H9 (cell line): ENCODE measurements at regions not wholly inside any gene's neighbourhood (a gene's known extent, or its start where the extent isn't known, plus 50 kb on each side); places are given as distances from the start of the nearest gene placed in this dataset.
A peak's percentile ranks its signal among the peaks of the same experiment; 100 is the strongest.

Experiments
- DNase-seq: peaks from one replicate; pipeline ENCODE4 v3.0.0-alpha.2; 2017
- H2AFZ ChIP-seq: one replicate; pipeline ENCODE4 v1.6.1; 2013; ENCODE audit warnings: mild to moderate bottlenecking, low read length, control low read depth, moderate library complexity
- H2AK5ac ChIP-seq: 2 replicates; pipeline ENCODE4 v1.6.1; 2013; ENCODE audit warnings: low read length, control low read depth, mixed read lengths; ENCODE audit not compliant: insufficient read length
- H2BK120ac ChIP-seq: one replicate; pipeline ENCODE4 v1.6.1; 2013; ENCODE audit warnings: low read depth, mild to moderate bottlenecking, low read length, control low read depth, inconsistent platforms; ENCODE audit not compliant: poor library complexity, severe bottlenecking
- H2BK12ac ChIP-seq: 2 replicates; pipeline ENCODE4 v1.6.1; 2013; ENCODE audit warnings: low read length, control low read depth, mixed read lengths, low read depth; ENCODE audit not compliant: insufficient read length
- H2BK15ac ChIP-seq: 2 replicates; pipeline ENCODE4 v1.6.1; 2013; ENCODE audit warnings: low read depth, low read length, control low read depth
- H2BK20ac ChIP-seq: one replicate; pipeline ENCODE4 v1.6.1; 2013; ENCODE audit warnings: low read depth, mild to moderate bottlenecking, low read length, control low read depth, inconsistent platforms; ENCODE audit not compliant: poor library complexity, severe bottlenecking
- H2BK5ac ChIP-seq: 2 replicates; pipeline ENCODE4 v1.6.1; 2013; ENCODE audit warnings: low read length, control low read depth, mixed read lengths; ENCODE audit not compliant: insufficient read length
- H3K14ac ChIP-seq: 2 replicates; pipeline ENCODE4 v1.6.1; 2013; ENCODE audit warnings: low read length, control low read depth; ENCODE audit not compliant: insufficient read depth
- H3K18ac ChIP-seq: 2 replicates; pipeline ENCODE4 v1.6.1; 2013; ENCODE audit warnings: low read depth, mild to moderate bottlenecking, mixed read lengths, low read length, control low read depth; ENCODE audit not compliant: insufficient read length
- H3K23ac ChIP-seq: 2 replicates; pipeline ENCODE4 v1.6.1; 2013; ENCODE audit warnings: low read length, control low read depth, mixed read lengths, low read depth; ENCODE audit not compliant: insufficient read length
- H3K23me2 ChIP-seq: 2 replicates; pipeline ENCODE4 v1.6.1; 2013; ENCODE audit warnings: low read depth, mild to moderate bottlenecking, mixed read lengths, low read length, control low read depth; ENCODE audit not compliant: insufficient read length, poor library complexity, severe bottlenecking
- H3K27ac ChIP-seq: 2 replicates; pipeline ENCODE4 v1.5.1; 2013; ENCODE audit warnings: low read length, control low read depth, mixed read lengths, low read depth; ENCODE audit not compliant: insufficient read length
- H3K27me3 ChIP-seq: 2 replicates; pipeline ENCODE4 v1.6.1; 2013; ENCODE audit warnings: low read length, control low read depth, inconsistent platforms; ENCODE audit not compliant: insufficient read depth
- H3K4ac ChIP-seq: 2 replicates; pipeline ENCODE4 v1.6.1; 2013; ENCODE audit warnings: low read depth, mild to moderate bottlenecking, control low read depth, inconsistent platforms, low read length, moderate library complexity
- H3K4me1 ChIP-seq: 2 replicates; pipeline ENCODE4 v1.6.1; 2013; ENCODE audit warnings: low read length, control low read depth, inconsistent platforms; ENCODE audit not compliant: insufficient read depth
- H3K4me2 ChIP-seq: 2 replicates; pipeline ENCODE4 v1.6.1; 2013; ENCODE audit warnings: low read length, control low read depth, mixed read lengths; ENCODE audit not compliant: insufficient read length, insufficient read depth
- H3K56ac ChIP-seq: 2 replicates; pipeline ENCODE4 v1.6.1; 2013; ENCODE audit warnings: low read depth, mild to moderate bottlenecking, mixed read lengths, low read length, control low read depth; ENCODE audit not compliant: insufficient read length
- H3K79me1 ChIP-seq: 2 replicates; pipeline ENCODE4 v1.6.1; 2013; ENCODE audit warnings: low read depth, mild to moderate bottlenecking, moderate library complexity, low read length, control low read depth, inconsistent platforms; ENCODE audit not compliant: insufficient read depth, poor library complexity, severe bottlenecking
- H3K79me2 ChIP-seq: 2 replicates; pipeline ENCODE4 v1.6.1; 2013; ENCODE audit warnings: low read length, control low read depth, inconsistent platforms; ENCODE audit not compliant: insufficient read depth
- H3K9ac ChIP-seq: 2 replicates; pipeline ENCODE4 v1.6.1; 2013; ENCODE audit warnings: low read length, control low read depth, mixed read lengths; ENCODE audit not compliant: insufficient read length; ENCODE audit errors: extremely low read depth
- H3K9me3 ChIP-seq: one replicate; pipeline ENCODE4 v1.6.1; 2013; ENCODE audit warnings: low read depth, low read length, inconsistent platforms; ENCODE audit not compliant: control insufficient read depth
- H3T11ph ChIP-seq: one replicate; pipeline ENCODE4 v1.6.1; 2013; ENCODE audit warnings: mild to moderate bottlenecking, low read length, control low read depth, inconsistent platforms
- H4K20me1 ChIP-seq: one replicate; pipeline ENCODE4 v1.6.1; 2013; ENCODE audit not compliant: control insufficient read depth, insufficient read length, insufficient read depth
- H4K5ac ChIP-seq: 2 replicates; pipeline ENCODE4 v1.6.1; 2013; ENCODE audit warnings: low read depth, mild to moderate bottlenecking, mixed read lengths, low read length, control low read depth; ENCODE audit not compliant: insufficient read length
- H4K8ac ChIP-seq: replicated peaks from 2 replicates; pipeline ENCODE4 v1.6.1; 2013; ENCODE audit warnings: low read length, control low read depth, mixed read lengths, low read depth; ENCODE audit not compliant: insufficient read length
- H4K91ac ChIP-seq: 2 replicates; pipeline ENCODE4 v1.6.1; 2013; ENCODE audit warnings: low read depth, mild to moderate bottlenecking, moderate library complexity, mixed read lengths, low read length, control low read depth; ENCODE audit not compliant: insufficient read length
- H3K27ac Mint-ChIP-seq, 3 experiments: 2 replicates in 2 of 3; 3 replicates in 1 of 3; pipeline ENCODE4 v1.8.0; 2020 to 2021; ENCODE audit warnings: mixed read lengths in 3 of 3, mild to moderate bottlenecking in 1 of 3, moderate library complexity in 1 of 3
- H3K27me3 Mint-ChIP-seq: 2 replicates; pipeline ENCODE4 v1.8.0; 2021; ENCODE audit warnings: low read depth, mild to moderate bottlenecking, moderate library complexity, mixed read lengths
- H3K36me3 Mint-ChIP-seq, 3 experiments: 2 replicates in 2 of 3; 3 replicates in 1 of 3; pipeline ENCODE4 v1.8.0; 2020 to 2021; ENCODE audit warnings: low read depth in 3 of 3, mixed read lengths in 3 of 3; ENCODE audit not compliant: insufficient read depth in 1 of 3
- H3K4me1 Mint-ChIP-seq, 2 experiments: 2 replicates each; pipeline ENCODE4 v1.8.0; 2020; ENCODE audit warnings: mixed read lengths in 2 of 2
- H3K4me3 Mint-ChIP-seq, 2 experiments: 2 replicates in 1 of 2; 3 replicates in 1 of 2; pipeline ENCODE4 v1.8.0; 2020 to 2021; ENCODE audit warnings: mild to moderate bottlenecking in 2 of 2, mixed read lengths in 2 of 2, moderate library complexity in 1 of 2
- H3K9me3 Mint-ChIP-seq, 2 experiments: 2 replicates in 1 of 2; 3 replicates in 1 of 2; pipeline ENCODE4 v1.8.0; 2020; ENCODE audit warnings: mild to moderate bottlenecking in 2 of 2, mixed read lengths in 2 of 2, moderate library complexity in 1 of 2
- CTCF ChIP-seq: fragments of 200-600 bp; sonication (generic); conservative IDR thresholded peaks from 3 replicates; pipeline ENCODE4 v1.8.0; 2021; ENCODE audit warnings: antibody characterized with exemption, mild to moderate bottlenecking
- WGBS: extraction: QIAGEN DNeasy Blood & Tissue Kit; methylation state at CpG from one replicate; pipeline ENCODE4 v1.1.7; 2013; ENCODE audit warnings: missing lambda C conversion rate, low lambda C conversion rate, mixed read lengths; ENCODE audit not compliant: insufficient read length; ENCODE audit errors: extremely low coverage; 5-methylcytosine and 5-hydroxymethylcytosine counted together

GRCh38 chr11:13136272-13136596 is 127.1 kb downstream of the RASSF10 start:
- Histone ChIP-seq H2BK20ac (no peak overlapping the region), H2BK12ac (no peak overlapping the region), H2AK5ac (no peak overlapping the region), H2BK5ac (no peak overlapping the region), H3K18ac (no peak overlapping the region), H3K9me3 (no peaks in the 10 kb centered on the region), H3K4me1 (peaks cover 16% of the 10 kb centered on the region), H3K23me2 (no peaks in the 10 kb centered on the region), H3K79me1 (no peaks in the 10 kb centered on the region), H3K23ac (no peak overlapping the region), H4K91ac (no peak overlapping the region), H2BK15ac (no peak overlapping the region), H4K8ac (no peak overlapping the region), H3K4me2 (no peak overlapping the region), H2AFZ (no peak overlapping the region), H4K5ac (no peak overlapping the region), H2BK120ac (no peak overlapping the region), H3K4ac (no peak overlapping the region), H3K56ac (no peak overlapping the region), H3K79me2 (no peaks in the 10 kb centered on the region), H3T11ph (no peak overlapping the region), H3K27me3 (no peaks in the 10 kb centered on the region), H3K27ac (no peak overlapping the region), H4K20me1 (no peaks in the 10 kb centered on the region), H3K9ac (no peak overlapping the region), H3K14ac (no peak overlapping the region)
- H3K9me3 Mint-ChIP-seq, result peaks cover 0 to 6% of the 10 kb centered on the region in 2 experiments; a peak in 2 of 5 replicates
- H3K4me1 Mint-ChIP-seq, result peaks cover 15 to 22% of the 10 kb centered on the region in 2 experiments
- peak overlapping the region in 2 of 3 experiments; percentile 2 to 20; a peak in 2 of 7 replicates for H3K27ac Mint-ChIP-seq
- TF ChIP-seq CTCF, result no peak
- no CpG with 5 or more reads among the region's 2 CpGs for whole genome bisulfite sequencing
- no peak for DNase-seq
- H3K36me3 Mint-ChIP-seq, result no peaks in the 10 kb centered on the region; a peak in 1 of 7 replicates
- H3K27me3 Mint-ChIP-seq, result no peaks in the 10 kb centered on the region
- no peak overlapping the region for H3K4me3 Mint-ChIP-seq
